Lower lobe of right lung (tissue), 2 donors: ENCODE measurements at regions not wholly inside any gene's neighbourhood (a gene's known extent, or its start where the extent isn't known, plus 50 kb on each side); places are given as distances from the start of the nearest gene placed in this dataset.
"Not testable (repeated sequence)": the region's sequence is repeated elsewhere in the genome, so short reads cannot be mapped to it uniquely, and the experiment has no call there.

Experiments used
- ATAC-seq, 2 donors: fragments of 200-7000 bp; cut with Tn5 transposase; one replicate each; pipeline ENCODE4 v1.9.1; 2020 to 2022; ENCODE audit warnings: mild to moderate bottlenecking in 2 of 2, moderate library complexity in 2 of 2
- DNase-seq: peaks from one replicate; pipeline ENCODE4 v3.0.0-alpha.2; 2020
- H3K27ac ChIP-seq: fragments of 200-600 bp; one replicate; pipeline ENCODE4 v1.8.0; 2022
- H3K27me3 ChIP-seq: fragments of 200-600 bp; one replicate; pipeline ENCODE4 v1.8.0; 2022; ENCODE audit warnings: low read depth
- H3K36me3 ChIP-seq: fragments of 200-600 bp; one replicate; pipeline ENCODE4 v1.8.0; 2022; ENCODE audit warnings: mild to moderate bottlenecking
- H3K4me1 ChIP-seq: fragments of 200-600 bp; one replicate; pipeline ENCODE4 v1.8.0; 2022
- H3K4me3 ChIP-seq: fragments of 200-600 bp; one replicate; pipeline ENCODE4 v1.8.0; 2022; ENCODE audit warnings: mild to moderate bottlenecking
- H3K9me3 ChIP-seq: fragments of 200-600 bp; one replicate; pipeline ENCODE4 v1.8.0; 2022
- intact Hi-C: fragments of 100-400 bp; cut with DNase I; formaldehyde crosslinking; loops from one replicate; pipeline ENCODE4 v1.11.0; 2022
- TF ChIP-seq, protein P1 (sequence below): fragments of 200-600 bp; IDR thresholded peaks from one replicate; pipeline ENCODE4 v1.8.0; 2022; ENCODE audit warnings: antibody characterized with exemption, mild to moderate bottlenecking
- donor health status: DM: no; HTN: yes; CAD: no; lungs with severe emphysema.

DNA sequence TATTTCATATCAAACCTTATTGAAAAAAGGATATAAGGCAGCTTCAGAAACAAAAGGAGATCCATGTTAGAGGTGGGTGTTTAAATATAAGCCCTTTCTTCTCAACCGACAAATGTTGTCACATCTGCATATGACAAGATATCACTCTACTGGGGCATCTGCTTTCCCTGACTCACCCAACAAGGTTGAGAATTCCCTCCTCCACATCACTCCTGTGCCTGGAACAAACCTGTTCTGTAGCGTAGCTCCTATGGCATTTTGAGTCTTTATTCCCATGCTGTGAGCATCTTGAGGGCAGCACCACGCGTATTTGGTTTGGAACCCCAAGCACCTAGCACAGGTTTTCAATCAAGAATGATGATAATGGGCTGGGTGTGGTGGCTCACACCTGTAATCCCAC, 59.4 kb upstream of the ZFHX3 start:
- Histone ChIP-seq H3K36me3 (no peaks in the 10 kb centered on the region), H3K27ac (no peak overlapping the region), H3K4me3 (no peak overlapping the region), H3K4me1 (no peaks in the 10 kb centered on the region), H3K9me3 (no peaks in the 10 kb centered on the region), H3K27me3 (no peaks in the 10 kb centered on the region)
- TF ChIP-seq, protein P1, sequence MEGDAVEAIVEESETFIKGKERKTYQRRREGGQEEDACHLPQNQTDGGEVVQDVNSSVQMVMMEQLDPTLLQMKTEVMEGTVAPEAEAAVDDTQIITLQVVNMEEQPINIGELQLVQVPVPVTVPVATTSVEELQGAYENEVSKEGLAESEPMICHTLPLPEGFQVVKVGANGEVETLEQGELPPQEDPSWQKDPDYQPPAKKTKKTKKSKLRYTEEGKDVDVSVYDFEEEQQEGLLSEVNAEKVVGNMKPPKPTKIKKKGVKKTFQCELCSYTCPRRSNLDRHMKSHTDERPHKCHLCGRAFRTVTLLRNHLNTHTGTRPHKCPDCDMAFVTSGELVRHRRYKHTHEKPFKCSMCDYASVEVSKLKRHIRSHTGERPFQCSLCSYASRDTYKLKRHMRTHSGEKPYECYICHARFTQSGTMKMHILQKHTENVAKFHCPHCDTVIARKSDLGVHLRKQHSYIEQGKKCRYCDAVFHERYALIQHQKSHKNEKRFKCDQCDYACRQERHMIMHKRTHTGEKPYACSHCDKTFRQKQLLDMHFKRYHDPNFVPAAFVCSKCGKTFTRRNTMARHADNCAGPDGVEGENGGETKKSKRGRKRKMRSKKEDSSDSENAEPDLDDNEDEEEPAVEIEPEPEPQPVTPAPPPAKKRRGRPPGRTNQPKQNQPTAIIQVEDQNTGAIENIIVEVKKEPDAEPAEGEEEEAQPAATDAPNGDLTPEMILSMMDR, result no peak
- intact Hi-C loops, result no loop called here
- ATAC-seq (no peak), DNase-seq (no peak)

DNA sequence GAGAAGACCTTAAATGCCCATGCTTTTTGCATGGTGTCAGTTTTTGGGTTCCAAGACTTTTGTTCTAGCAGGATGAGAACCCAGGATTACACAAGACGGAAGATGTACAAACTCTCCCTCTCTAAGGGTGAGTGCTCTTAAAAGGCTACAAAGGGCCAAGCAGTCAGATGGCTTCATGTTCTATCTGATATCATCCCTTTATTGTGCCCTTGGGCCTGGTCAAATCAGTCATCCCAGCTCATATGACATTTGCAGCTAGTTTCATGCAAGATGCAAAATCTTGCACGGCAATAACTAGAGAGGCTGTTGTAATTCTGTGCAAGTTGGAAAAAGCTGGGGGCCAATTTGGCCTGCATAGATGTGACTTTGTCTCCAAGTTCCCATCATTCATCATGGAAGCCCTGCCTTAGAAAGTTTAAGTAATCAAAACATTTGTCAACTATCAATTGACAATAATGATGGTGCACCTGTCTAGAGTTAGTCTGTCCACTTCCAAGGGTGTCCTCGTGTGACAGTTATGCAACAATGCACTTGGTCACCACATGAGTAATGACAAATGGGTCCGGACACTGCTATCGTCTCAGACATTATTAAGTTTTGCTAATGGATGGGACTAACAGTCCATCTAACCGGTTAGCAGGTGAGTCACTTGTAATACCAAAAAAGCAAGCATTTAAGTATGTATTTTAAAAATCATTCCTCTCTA, 58.6 kb upstream of the ZFHX3 start:
- TF ChIP-seq, protein P1, result no peak
- no peak for DNase-seq
- Histone ChIP-seq H3K9me3 (no peaks in the 10 kb centered on the region), H3K27me3 (no peaks in the 10 kb centered on the region), H3K4me1 (no peaks in the 10 kb centered on the region), H3K27ac (no peak overlapping the region), H3K36me3 (no peaks in the 10 kb centered on the region), H3K4me3 (no peak overlapping the region)
- ATAC-seq, result no peak
- intact Hi-C loops, result no loop called here

DNA sequence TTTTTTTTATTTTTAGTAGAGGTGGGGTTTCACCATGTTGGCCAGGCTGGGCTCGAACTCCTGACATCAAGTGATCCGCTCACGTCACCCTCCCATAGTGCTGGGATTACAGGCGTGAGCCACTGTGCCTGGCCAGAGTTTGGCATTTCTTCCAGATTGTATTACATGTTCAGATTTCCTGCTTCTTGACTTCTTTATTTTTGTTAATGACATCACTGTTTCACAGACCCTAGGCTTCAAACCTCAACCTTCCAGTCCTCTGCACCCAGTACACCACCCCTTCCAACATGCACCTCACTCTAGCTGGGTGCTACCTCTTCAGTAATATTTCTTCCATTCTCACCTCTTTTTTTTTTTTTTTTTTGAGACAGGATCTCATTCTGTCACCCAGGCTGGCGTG, 53.6 kb upstream of the ZFHX3 start:
- no peak overlapping the region for H3K4me3 ChIP-seq
- ATAC-seq, result no peak
- no peaks in the 10 kb centered on the region for H3K36me3 ChIP-seq
- H3K4me1 ChIP-seq, result no peaks in the 10 kb centered on the region
- H3K27ac ChIP-seq, result no peak overlapping the region
- TF ChIP-seq, protein P1, result no peak
- no peaks in the 10 kb centered on the region for H3K27me3 ChIP-seq
- intact Hi-C loops, result no loop called here
- no peaks in the 10 kb centered on the region for H3K9me3 ChIP-seq
- DNase-seq, result no peak

DNA sequence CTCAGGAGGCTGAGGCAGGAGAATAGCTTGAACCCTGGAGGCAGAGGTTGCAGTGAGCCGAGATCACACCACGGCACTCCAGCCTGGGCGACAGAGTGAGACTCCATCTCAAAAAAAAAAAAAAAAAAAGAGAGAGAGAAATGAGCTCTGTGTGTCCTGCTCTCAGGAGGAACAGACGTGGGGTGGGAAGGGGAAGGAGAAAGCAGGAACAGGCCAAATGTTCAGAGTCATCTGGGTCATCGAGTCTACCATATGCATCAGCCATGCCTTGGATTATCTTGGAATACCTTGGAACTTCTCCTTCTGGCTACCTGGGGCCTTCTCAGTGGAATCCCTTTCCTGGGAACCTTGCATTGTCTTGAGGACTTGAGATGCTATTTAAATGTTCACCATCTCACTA, 51.7 kb upstream of the ZFHX3 start:
- H3K27me3 ChIP-seq, H3K27ac ChIP-seq, DNase-seq, H3K4me1 ChIP-seq, H3K9me3 ChIP-seq, H3K4me3 ChIP-seq, intact Hi-C loops, H3K36me3 ChIP-seq, ATAC-seq: not testable (repeated sequence)
